OCI-LY1 (cell line): ENCODE measurements at regions not wholly inside any gene's neighbourhood (a gene's known extent, or its start where the extent isn't known, plus 50 kb on each side); places are given as distances from the start of the nearest gene placed in this dataset.

Experiments
- H2AFZ ChIP-seq: fragments of 200-600 bp; sonication (generic), shearing (Covaris generic); 2 replicates; pipeline ENCODE4 v1.6.0; 2014; ENCODE audit warnings: antibody characterized with exemption, mild to moderate bottlenecking, low read length
- H3F3A ChIP-seq: fragments of 200-600 bp; sonication (generic), shearing (Covaris generic); 2 replicates; pipeline ENCODE4 v1.6.0; 2014; ENCODE audit warnings: mild to moderate bottlenecking, antibody characterized with exemption, low read length, moderate library complexity; ENCODE audit not compliant: insufficient read depth
- H3K27ac ChIP-seq: fragments of 200-600 bp; sonication (generic); 2 replicates; pipeline ENCODE4 v1.5.1; 2014; ENCODE audit warnings: low read length, mixed run types, mild to moderate bottlenecking, low read depth; ENCODE audit not compliant: poor library complexity, severe bottlenecking
- H3K27me3 ChIP-seq: fragments of 200-600 bp; sonication (generic); 2 replicates; pipeline ENCODE4 v1.6.0; 2014; ENCODE audit warnings: antibody characterized with exemption, mild to moderate bottlenecking, low read length, moderate library complexity; ENCODE audit not compliant: insufficient read depth
- H3K36me3 ChIP-seq: fragments of 200-600 bp; sonication (generic); 2 replicates; pipeline ENCODE4 v1.6.1; 2014; ENCODE audit warnings: mild to moderate bottlenecking, antibody characterized with exemption, low read length, moderate library complexity, mixed read lengths; ENCODE audit not compliant: insufficient read depth
- H3K4me1 ChIP-seq: fragments of 200-600 bp; sonication (generic); 2 replicates; pipeline ENCODE4 v1.5.1; 2014; ENCODE audit warnings: mild to moderate bottlenecking, low read length, moderate library complexity; ENCODE audit not compliant: insufficient read depth, severe bottlenecking
- H3K4me2 ChIP-seq: fragments of 200-600 bp; sonication (generic), shearing (Covaris generic); 2 replicates; pipeline ENCODE4 v1.6.1; 2014; ENCODE audit warnings: low read length
- H3K4me3 ChIP-seq: fragments of 200-600 bp; sonication (generic); 2 replicates; pipeline ENCODE4 v1.5.1; 2014; ENCODE audit warnings: low read length, low read depth, mild to moderate bottlenecking, mixed read lengths; ENCODE audit not compliant: poor library complexity, severe bottlenecking
- H3K79me2 ChIP-seq: fragments of 200-600 bp; shearing (Covaris generic); 2 replicates; pipeline ENCODE4 v1.6.1; 2016; ENCODE audit warnings: mixed run types, low read length, mixed read lengths; ENCODE audit not compliant: insufficient read depth
- H3K9ac ChIP-seq: fragments of 200-600 bp; sonication (generic), shearing (Covaris generic); 2 replicates; pipeline ENCODE4 v1.6.1; 2014; ENCODE audit warnings: mild to moderate bottlenecking, low read length, mixed read lengths
- H3K9me2 ChIP-seq: fragments of 200-600 bp; sonication (generic), shearing (Covaris generic); 2 replicates; pipeline ENCODE4 v1.6.1; 2014; ENCODE audit warnings: low read depth, mild to moderate bottlenecking, low read length, mixed read lengths
- H3K9me3 ChIP-seq: fragments of 200-600 bp; shearing (Covaris generic); 2 replicates; pipeline ENCODE4 v1.6.1; 2014; ENCODE audit warnings: low read length, mixed read lengths
- H4K20me1 ChIP-seq: fragments of 200-600 bp; sonication (generic), shearing (Covaris generic); 2 replicates; pipeline ENCODE4 v1.6.0; 2016; ENCODE audit warnings: mild to moderate bottlenecking, low read length; ENCODE audit not compliant: insufficient read depth
- EZH2 ChIP-seq: fragments of 200-600 bp; sonication (generic), shearing (Covaris generic); IDR thresholded peaks from 2 replicates; pipeline ENCODE4 v1.8.0; 2017; ENCODE audit warnings: borderline replicate concordance, mixed run types, mild to moderate bottlenecking, antibody characterized with exemption, low read length, moderate library complexity, mixed read lengths
- TF ChIP-seq, protein P1 (sequence below): fragments of 200-600 bp; sonication (generic), shearing (Covaris generic); IDR thresholded peaks from 2 replicates; pipeline ENCODE4 v1.5.1; 2017; ENCODE audit warnings: mild to moderate bottlenecking, antibody characterized with exemption, low read length, moderate library complexity, mixed read lengths

DNA sequence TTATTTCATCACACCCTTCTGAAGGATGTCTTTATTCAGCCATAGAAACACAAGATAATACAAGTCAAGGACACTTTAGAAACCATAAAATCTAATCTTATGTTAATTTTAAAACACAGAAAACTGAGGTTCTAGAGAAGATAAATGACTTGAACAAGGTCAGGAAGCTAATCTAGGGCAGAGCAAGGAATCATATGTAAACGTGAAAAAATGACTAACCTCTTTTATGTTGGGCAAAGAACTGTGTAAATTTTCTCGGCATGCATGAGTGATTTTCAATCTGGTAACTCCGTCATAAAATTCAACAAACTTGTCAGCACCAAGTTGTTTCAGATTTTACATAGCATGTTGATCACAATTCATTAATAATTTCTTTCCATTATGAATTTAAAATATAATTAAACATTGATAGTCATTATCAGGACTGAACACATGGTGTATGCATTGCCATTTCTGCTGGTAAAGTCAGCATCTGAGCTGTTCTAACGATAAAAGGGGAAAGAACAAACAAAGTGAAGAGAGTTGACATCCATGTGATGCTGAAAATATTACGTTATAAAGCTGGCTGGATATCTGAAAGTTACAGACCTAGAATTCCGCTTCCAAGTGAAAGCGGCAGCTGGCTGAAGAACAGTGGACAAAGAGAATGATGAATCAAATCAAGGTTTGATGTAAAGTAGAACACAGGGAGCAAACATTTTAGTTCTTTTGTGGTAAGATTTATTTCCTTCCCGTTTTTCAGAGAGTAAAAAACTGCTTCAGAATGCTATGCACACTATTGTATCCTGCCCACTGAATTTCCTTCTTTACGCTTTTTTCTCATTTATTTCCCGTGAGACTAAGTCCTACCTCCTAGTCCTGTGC is 1037.4 kb upstream of the TMPRSS15 start:
- no peaks in the 10 kb centered on the region for H3F3A ChIP-seq
- no peak overlapping the region for H3K9ac ChIP-seq
- no peaks in the 10 kb centered on the region for H3K9me2 ChIP-seq
- H3K79me2 ChIP-seq, result no peaks in the 10 kb centered on the region
- no peaks in the 10 kb centered on the region for H3K9me3 ChIP-seq
- no peaks in the 10 kb centered on the region for H3K36me3 ChIP-seq
- H3K4me1 ChIP-seq, result peaks cover 18% of the 10 kb centered on the region
- peak overlapping the region; percentile 36; the same call in 1 of the 2 replicates for H3K4me2 ChIP-seq
- H3K4me3 ChIP-seq, result peak overlapping the region; percentile 20
- no peak overlapping the region for H2AFZ ChIP-seq
- H4K20me1 ChIP-seq, result no peaks in the 10 kb centered on the region
- H3K27me3 ChIP-seq, result no peaks in the 10 kb centered on the region
- TF ChIP-seq EZH2, result no peak
- TF ChIP-seq, protein P1, sequence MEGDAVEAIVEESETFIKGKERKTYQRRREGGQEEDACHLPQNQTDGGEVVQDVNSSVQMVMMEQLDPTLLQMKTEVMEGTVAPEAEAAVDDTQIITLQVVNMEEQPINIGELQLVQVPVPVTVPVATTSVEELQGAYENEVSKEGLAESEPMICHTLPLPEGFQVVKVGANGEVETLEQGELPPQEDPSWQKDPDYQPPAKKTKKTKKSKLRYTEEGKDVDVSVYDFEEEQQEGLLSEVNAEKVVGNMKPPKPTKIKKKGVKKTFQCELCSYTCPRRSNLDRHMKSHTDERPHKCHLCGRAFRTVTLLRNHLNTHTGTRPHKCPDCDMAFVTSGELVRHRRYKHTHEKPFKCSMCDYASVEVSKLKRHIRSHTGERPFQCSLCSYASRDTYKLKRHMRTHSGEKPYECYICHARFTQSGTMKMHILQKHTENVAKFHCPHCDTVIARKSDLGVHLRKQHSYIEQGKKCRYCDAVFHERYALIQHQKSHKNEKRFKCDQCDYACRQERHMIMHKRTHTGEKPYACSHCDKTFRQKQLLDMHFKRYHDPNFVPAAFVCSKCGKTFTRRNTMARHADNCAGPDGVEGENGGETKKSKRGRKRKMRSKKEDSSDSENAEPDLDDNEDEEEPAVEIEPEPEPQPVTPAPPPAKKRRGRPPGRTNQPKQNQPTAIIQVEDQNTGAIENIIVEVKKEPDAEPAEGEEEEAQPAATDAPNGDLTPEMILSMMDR, result no peak
- peak overlapping the region; percentile 80 for H3K27ac ChIP-seq

DNA sequence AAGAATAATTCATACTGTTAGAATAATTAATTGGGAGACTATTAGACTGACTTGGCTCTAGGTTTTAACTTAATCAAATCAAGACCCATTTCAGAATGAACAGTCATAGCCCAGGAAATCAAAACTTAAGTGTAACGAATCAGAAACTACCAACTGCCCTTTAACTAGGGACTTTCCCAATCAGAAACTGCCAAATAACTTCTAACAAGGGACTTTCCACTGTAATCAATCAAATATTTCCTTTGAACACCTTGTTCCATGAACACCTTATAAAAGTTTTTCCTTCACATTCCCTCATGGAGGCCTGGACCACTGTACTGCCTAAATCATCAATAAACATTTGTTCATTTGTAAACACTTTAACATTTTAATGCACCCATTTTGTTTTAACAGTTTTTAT is 1054.7 kb upstream of the TMPRSS15 start:
- Histone ChIP-seq H3K36me3 (no peaks in the 10 kb centered on the region), H3K4me2 (no peak overlapping the region), H3K9ac (no peak overlapping the region), H3K9me2 (no peaks in the 10 kb centered on the region), H2AFZ (no peak overlapping the region), H3K4me1 (no peaks in the 10 kb centered on the region), H3K27me3 (no peaks in the 10 kb centered on the region), H3K27ac (no peak overlapping the region), H3K79me2 (no peaks in the 10 kb centered on the region), H3K9me3 (no peaks in the 10 kb centered on the region), H3F3A (no peaks in the 10 kb centered on the region), H3K4me3 (no peak overlapping the region), H4K20me1 (no peaks in the 10 kb centered on the region)
- no peak for TF ChIP-seq EZH2
- TF ChIP-seq, protein P1, result no peak

DNA sequence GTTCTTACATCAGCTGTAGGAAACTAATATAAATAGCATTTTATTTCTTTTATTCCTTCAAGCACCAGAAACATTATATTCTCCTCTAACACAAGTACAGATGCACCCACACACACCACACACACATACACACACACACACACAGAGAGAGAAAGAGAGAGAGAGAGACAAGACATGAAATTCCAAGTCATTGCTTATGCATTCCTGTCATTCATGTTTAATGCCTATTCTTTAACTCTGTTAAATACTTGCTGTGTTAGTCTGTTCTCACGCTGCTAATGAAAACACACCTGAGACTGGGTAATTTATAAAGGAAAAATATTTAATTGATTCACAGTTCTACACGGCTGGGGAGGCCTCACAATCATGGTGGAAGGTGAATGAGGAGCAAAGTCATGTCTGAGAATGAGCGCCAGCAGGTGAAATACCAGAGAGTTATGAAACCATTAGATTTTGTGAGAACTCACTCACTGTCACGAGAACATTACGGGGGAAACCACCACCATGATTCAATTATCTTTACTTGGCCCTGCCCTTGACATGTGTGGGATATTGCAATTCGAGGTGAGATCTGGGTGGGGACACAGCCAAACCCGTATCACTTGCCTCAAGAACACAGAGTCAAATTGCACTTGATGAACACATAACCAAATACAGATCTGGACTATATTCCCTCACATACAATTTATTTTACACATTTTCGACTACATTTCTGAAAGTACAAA is 1058.1 kb upstream of the TMPRSS15 start:
- Histone ChIP-seq H2AFZ (no peak overlapping the region), H3F3A (no peaks in the 10 kb centered on the region), H3K27me3 (no peaks in the 10 kb centered on the region), H3K79me2 (no peaks in the 10 kb centered on the region), H4K20me1 (no peaks in the 10 kb centered on the region), H3K4me3 (no peak overlapping the region), H3K9me3 (no peaks in the 10 kb centered on the region), H3K27ac (no peak overlapping the region), H3K4me2 (no peak overlapping the region), H3K36me3 (no peaks in the 10 kb centered on the region), H3K9me2 (no peaks in the 10 kb centered on the region), H3K4me1 (no peaks in the 10 kb centered on the region), H3K9ac (no peak overlapping the region)
- TF ChIP-seq EZH2, result no peak
- TF ChIP-seq, protein P1, result no peak
